ENCODE measurements at regions not wholly inside any gene's neighbourhood (a gene's known extent, or its start where the extent isn't known, plus 50 kb on each side); places are given as distances from the start of the nearest gene placed in this dataset.

GRCh38 chr2:16272038-16272788 lies 331.9 kb downstream of the MYCN start:
- CTCF ChIA-PET: no interaction called here
- Mint-ChIP-seq H3K27me3 (ENCODE audit: unreplicated experiment) (peaks cover 27% of the 10 kb centered on the region), H3K4me1 (ENCODE audit: low read depth, unreplicated experiment) (no peaks in the 10 kb centered on the region), H3K4me3 (ENCODE audit: low read depth, unreplicated experiment) (no peak overlapping the region), H3K27ac (ENCODE audit: unreplicated experiment) (no peak overlapping the region), H3K36me3 (ENCODE audit: insufficient read depth, unreplicated experiment) (no peaks in the 10 kb centered on the region), H3K9me3 (ENCODE audit: low read depth, unreplicated experiment) (no peaks in the 10 kb centered on the region)
- TF ChIP-seq CTCF (IDR thresholded peaks at IDR 0.05; ENCODE audit: unreplicated experiment): no peak
- intact Hi-C loops (cut with micrococcal nuclease; ENCODE audit: unreplicated experiment): no loop called here
- no TSS peak for BruUV-seq (replicated peaks)
- no peak for DNase-seq

DNA sequence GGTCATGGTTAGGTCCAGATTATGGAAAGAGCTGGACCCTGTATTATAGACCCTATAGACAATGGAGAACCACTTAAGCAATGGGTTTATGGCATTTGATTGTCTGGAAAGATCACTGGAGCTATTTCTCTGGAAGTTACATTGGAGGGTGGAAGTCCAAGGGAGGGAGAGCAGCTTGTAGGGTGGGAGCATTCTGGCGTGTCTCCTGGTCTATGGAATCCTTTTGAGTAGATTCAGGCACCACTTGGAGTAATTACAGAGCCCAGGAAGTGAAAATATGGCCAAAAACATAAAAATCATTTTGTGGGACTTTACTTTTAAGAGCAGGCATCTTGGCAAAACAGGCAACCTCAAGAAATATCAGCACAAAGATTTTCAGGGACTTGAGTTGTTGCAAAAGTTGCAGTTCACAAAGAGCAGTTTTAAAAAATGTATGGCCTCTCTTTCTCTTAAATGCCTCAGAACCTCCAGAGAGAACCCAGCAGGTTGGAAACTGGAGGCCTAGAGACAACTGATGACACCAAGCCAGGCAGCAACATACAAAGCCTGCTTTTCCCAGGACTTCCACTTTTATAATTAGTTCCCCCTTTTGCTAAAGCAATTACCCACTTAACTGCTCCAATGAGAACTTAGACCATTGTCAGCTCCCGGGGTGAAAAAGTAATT lies 331.0 kb downstream of the MYCN start:
- no peaks in the 10 kb centered on the region for H3K36me3 Mint-ChIP-seq (ENCODE audit: insufficient read depth, unreplicated experiment)
- CTCF ChIA-PET: no interaction called here
- H3K4me3 Mint-ChIP-seq (ENCODE audit: low read depth, unreplicated experiment): no peak overlapping the region
- peaks cover 27% of the 10 kb centered on the region for H3K27me3 Mint-ChIP-seq (ENCODE audit: unreplicated experiment)
- no TSS peak for BruUV-seq (replicated peaks)
- no peaks in the 10 kb centered on the region for H3K9me3 Mint-ChIP-seq (ENCODE audit: low read depth, unreplicated experiment)
- H3K27ac Mint-ChIP-seq (ENCODE audit: unreplicated experiment): no peak overlapping the region
- no peak for TF ChIP-seq CTCF (IDR thresholded peaks at IDR 0.05; ENCODE audit: unreplicated experiment)
- no peak for DNase-seq
- intact Hi-C loops (cut with micrococcal nuclease; ENCODE audit: unreplicated experiment): no loop called here
- no peaks in the 10 kb centered on the region for H3K4me1 Mint-ChIP-seq (ENCODE audit: low read depth, unreplicated experiment)

DNA sequence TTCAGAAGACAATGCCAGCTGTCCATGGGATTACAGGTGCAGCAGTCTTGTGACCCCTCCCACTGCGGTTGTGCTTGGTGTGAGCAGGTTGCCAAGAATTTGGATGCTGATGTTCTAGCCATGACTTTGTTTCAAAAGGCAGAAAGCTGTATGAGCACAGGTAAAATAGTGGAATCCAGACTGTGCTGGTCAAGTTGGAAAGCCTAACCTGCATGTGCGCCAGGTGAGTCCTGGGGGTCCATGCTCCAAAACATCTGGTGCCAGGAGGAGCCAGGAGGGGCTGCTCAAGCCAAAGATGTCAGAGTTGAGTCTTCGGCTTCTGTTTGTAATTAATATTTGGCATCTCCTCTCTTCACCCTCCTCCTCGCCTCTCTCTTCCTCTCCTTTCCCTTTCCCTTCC lies 330.1 kb downstream of the MYCN start:
- H3K9me3 Mint-ChIP-seq (ENCODE audit: low read depth, unreplicated experiment): no peaks in the 10 kb centered on the region
- no peak overlapping the region for H3K4me3 Mint-ChIP-seq (ENCODE audit: low read depth, unreplicated experiment)
- CTCF ChIA-PET: interaction anchor here (0.6 kb wide), 1 partner anchor 1407 kb away, joined by 3 read pairs; no protein-coding TSS in a partner anchor
- intact Hi-C loops (cut with micrococcal nuclease; ENCODE audit: unreplicated experiment): no loop called here
- TF ChIP-seq CTCF (IDR thresholded peaks at IDR 0.05; ENCODE audit: unreplicated experiment): no peak
- DNase-seq: no peak
- BruUV-seq (replicated peaks): no TSS peak
- H3K4me1 Mint-ChIP-seq (ENCODE audit: low read depth, unreplicated experiment): no peaks in the 10 kb centered on the region
- H3K27me3 Mint-ChIP-seq (ENCODE audit: unreplicated experiment): peaks cover 27% of the 10 kb centered on the region
- no peaks in the 10 kb centered on the region for H3K36me3 Mint-ChIP-seq (ENCODE audit: insufficient read depth, unreplicated experiment)
- no peak overlapping the region for H3K27ac Mint-ChIP-seq (ENCODE audit: unreplicated experiment)

DNA sequence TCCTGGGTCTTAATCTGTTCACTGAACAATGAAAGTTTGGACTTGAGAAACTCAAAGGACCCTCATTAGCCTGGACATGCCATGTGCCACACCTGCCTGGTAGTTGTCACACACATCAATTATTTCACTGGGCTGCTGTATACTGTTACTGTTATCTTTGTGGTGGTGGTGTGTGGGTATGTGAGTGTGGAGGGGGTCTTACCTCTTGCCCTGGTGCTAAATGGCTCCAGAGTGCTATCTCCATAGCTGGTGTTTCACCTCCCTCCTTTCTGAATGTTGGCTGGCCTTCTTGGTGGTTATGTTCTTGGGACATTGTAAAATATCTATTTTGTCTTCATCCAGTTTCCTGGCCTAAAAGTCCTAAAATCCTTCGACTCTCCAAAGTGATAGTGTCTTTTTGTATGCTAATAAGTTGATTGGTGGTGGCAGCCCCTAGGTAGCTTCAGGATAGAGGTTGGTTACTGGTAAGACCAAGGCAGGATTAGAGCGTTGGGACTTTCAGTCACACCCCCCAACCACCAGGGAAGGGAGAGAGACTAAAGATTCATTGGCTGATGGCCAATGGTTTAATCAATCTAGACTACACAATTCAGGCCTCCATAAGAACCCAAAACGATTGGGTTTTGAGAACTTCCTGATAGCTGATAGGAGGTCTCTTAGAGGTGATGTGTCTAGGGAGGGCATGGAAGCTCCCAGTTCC lies 328.1 kb downstream of the MYCN start:
- Mint-ChIP-seq H3K36me3 (ENCODE audit: insufficient read depth, unreplicated experiment) (no peaks in the 10 kb centered on the region), H3K27me3 (ENCODE audit: unreplicated experiment) (peaks cover 27% of the 10 kb centered on the region), H3K27ac (ENCODE audit: unreplicated experiment) (no peak overlapping the region), H3K4me3 (ENCODE audit: low read depth, unreplicated experiment) (no peak overlapping the region), H3K9me3 (ENCODE audit: low read depth, unreplicated experiment) (no peaks in the 10 kb centered on the region), H3K4me1 (ENCODE audit: low read depth, unreplicated experiment) (no peaks in the 10 kb centered on the region)
- intact Hi-C loops (cut with micrococcal nuclease; ENCODE audit: unreplicated experiment): no loop called here
- CTCF ChIA-PET: no interaction called here
- no peak for TF ChIP-seq CTCF (IDR thresholded peaks at IDR 0.05; ENCODE audit: unreplicated experiment)
- no peak for DNase-seq
- BruUV-seq (replicated peaks): no TSS peak

All from Calu3 (cell line).